C4-2B (cell line): ENCODE measurements at regions not wholly inside any gene's neighbourhood (a gene's known extent, or its start where the extent isn't known, plus 50 kb on each side); places are given as distances from the start of the nearest gene placed in this dataset.

ENCODE experiments used
- H3K27ac ChIP-seq: fragments of 450-650 bp; 2 replicates; pipeline ENCODE4 v1.5.1; 2017
- ZFX ChIP-seq: fragments of 450-650 bp; IDR thresholded peaks from 2 replicates; pipeline ENCODE4 v1.6.1; 2017
- TF ChIP-seq, protein P1 (sequence below): fragments of 450-650 bp; conservative IDR thresholded peaks from 2 replicates; pipeline ENCODE4 v1.5.1; 2017; ENCODE audit warnings: mild to moderate bottlenecking

DNA sequence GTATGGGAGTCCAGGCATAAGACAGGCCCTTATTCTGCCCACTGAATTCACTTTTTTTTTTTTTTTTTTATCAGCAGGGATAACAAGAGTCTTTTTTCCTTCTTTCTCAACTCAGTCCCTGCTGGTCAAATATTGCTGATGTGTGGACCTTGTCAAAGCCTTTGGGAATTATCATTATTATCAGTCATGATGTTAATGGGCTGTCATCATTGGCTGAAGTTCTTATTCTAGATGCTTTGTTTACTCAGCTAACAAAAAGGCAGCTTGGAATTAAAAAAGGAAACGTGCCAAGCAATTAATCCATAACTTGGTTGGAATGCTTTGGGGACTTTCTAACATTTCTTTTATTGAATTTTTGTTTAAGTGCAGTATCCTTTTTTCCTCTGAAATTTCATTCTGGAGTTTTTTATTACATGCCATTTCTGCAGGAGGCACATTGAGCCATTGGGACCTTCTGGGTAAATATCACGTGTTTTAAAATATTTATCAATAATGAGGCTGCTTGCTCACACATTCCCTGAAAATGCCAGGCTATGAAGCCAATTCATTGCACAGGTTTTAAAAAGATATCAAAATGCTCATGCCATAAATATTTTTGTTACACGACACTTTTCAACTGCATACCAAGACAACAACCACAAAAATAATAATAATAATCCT is 246.3 kb downstream of the TXNL1 start:
- no peak overlapping the region for H3K27ac ChIP-seq
- TF ChIP-seq, protein P1, sequence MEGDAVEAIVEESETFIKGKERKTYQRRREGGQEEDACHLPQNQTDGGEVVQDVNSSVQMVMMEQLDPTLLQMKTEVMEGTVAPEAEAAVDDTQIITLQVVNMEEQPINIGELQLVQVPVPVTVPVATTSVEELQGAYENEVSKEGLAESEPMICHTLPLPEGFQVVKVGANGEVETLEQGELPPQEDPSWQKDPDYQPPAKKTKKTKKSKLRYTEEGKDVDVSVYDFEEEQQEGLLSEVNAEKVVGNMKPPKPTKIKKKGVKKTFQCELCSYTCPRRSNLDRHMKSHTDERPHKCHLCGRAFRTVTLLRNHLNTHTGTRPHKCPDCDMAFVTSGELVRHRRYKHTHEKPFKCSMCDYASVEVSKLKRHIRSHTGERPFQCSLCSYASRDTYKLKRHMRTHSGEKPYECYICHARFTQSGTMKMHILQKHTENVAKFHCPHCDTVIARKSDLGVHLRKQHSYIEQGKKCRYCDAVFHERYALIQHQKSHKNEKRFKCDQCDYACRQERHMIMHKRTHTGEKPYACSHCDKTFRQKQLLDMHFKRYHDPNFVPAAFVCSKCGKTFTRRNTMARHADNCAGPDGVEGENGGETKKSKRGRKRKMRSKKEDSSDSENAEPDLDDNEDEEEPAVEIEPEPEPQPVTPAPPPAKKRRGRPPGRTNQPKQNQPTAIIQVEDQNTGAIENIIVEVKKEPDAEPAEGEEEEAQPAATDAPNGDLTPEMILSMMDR = no peak
- no peak for TF ChIP-seq ZFX

- TF ChIP-seq, protein P1 = no peak
- no peak for TF ChIP-seq ZFX
- no peak overlapping the region for H3K27ac ChIP-seq
Observed at GRCh38 chr18:56390626-56391025, 247.8 kb downstream of the TXNL1 start.

DNA sequence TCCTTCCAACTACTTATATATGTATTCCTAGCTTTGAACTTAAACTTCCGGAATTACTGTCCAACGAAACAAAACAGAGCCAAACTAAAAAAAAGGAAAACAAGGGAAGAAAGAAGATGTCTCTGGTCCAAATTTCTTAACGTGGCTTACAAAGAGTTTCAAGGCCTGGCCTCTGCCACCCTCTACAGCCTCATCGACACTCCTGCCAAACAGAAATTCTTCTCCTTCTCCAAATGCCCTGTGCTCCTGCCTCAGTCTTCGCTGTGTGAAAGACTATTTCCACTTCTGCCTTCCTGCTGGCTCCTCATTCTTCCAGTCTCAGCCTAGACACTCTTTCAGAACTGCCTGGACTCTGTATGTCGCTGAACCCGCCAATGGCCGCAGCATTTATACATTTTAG is 249.2 kb downstream of the TXNL1 start:
- H3K27ac ChIP-seq = no peak overlapping the region
- TF ChIP-seq ZFX = no peak
- TF ChIP-seq, protein P1 = no peak

DNA sequence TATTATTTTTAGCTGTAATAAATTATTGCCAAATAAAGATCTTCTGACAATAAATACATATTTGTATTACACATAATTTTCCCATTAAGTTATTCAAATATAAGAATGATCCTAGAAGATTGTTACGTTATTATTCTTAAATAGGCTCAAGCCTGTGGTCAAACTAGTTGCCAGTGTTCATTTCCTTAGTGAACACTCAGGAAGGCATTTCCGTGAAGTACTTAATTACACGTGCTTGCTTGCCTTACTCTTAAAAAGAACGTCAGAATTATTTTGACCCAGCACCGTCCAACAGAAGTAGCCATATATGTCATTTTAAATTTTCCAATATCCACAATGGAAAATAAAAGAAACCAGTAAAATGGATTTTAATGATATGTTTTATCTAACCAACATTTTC is 249.8 kb downstream of the TXNL1 start:
- no peak for TF ChIP-seq ZFX
- TF ChIP-seq, protein P1 = no peak
- H3K27ac ChIP-seq = no peak overlapping the region

GRCh38 chr18:56386856-56387255 is 251.5 kb downstream of the TXNL1 start:
- no peak for TF ChIP-seq ZFX
- TF ChIP-seq, protein P1 = no peak
- H3K27ac ChIP-seq = no peak overlapping the region

DNA sequence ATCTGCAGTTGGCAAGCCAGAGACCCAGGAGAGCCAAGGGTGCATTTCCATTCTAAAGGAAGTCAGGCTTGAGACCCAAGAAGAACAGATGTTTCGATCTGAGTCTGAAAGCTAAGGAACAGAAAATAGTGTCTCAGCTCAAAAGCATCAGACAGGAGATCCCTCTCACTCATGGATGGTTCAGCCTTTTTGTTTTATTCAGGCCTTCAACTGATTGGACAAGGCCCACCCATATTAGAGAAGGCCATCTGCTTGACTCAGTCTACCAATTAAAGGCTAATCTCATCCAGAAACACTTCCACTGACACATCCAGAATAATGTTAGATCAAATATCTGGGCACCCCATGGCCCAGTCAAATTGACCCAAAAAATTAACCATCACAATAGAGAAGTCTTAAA is 255.0 kb downstream of the TXNL1 start:
- no peak overlapping the region for H3K27ac ChIP-seq
- TF ChIP-seq, protein P1 = no peak
- TF ChIP-seq ZFX = no peak

DNA sequence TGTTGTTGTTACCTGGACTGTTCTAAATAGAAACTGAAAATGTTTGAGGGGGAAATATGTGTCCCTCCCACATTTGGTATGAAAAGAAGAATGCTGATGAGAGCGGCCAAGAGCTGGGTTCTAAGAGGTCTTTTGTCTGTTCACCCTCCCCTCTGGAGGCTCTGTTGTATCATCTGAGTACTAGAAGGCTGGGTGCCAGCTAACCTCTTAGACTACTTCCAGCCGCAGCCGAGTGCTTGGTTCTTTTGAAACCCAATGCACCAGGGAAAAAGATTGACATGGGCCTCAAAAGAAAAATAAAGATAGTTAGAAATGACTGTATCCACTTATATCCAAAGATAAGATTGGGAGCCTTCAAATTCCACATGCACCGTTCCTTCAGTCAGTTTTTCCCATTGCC is 255.9 kb downstream of the TXNL1 start:
- no peak overlapping the region for H3K27ac ChIP-seq
- TF ChIP-seq, protein P1 = no peak
- no peak for TF ChIP-seq ZFX
